Stimulated activated CD4-positive, alpha-beta T cell treated with anti-CD3 and anti-CD28 coated beads, Interleukin-15, amount 100 ng/mL, for 1 hour (primary cell): ENCODE measurements at regions not wholly inside any gene's neighbourhood (a gene's known extent, or its start where the extent isn't known, plus 50 kb on each side); places are given as distances from the start of the nearest gene placed in this dataset.

Source experiments
- DNase-seq, 2 donors: peaks; one replicate each; pipeline ENCODE4 v3.0.0-alpha.2; 2020; ENCODE audit warnings: low read depth in 1 of 2, low spot score in 1 of 2

- no peak for DNase-seq
Measured at GRCh38 chr12:60123557-60123956, 527.7 kb downstream of the SLC16A7 start.

- no peak for DNase-seq
Measured at GRCh38 chr12:60137513-60137912, 541.7 kb downstream of the SLC16A7 start.

GRCh38 chr12:60138526-60138925 is 542.7 kb downstream of the SLC16A7 start:
- no peak for DNase-seq

DNA sequence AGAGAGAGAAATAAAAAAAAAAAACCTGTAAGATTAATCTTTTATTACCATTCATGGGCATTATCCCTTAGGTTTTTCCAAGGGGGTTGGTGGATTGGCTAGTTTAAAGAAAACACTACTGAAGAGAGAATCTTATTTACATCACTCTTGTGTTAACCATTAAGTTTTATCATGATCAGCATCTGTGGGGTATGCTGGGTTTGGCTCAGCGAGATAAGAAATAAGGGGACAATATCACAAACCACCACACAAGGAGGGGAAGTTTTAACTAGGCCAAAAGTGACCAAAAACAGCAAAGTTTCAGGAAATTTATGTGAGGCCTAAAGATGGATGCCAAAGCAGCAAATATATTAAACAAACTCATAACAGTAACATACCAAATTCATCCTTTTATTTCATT is 548.6 kb downstream of the SLC16A7 start:
- no peak for DNase-seq

DNA sequence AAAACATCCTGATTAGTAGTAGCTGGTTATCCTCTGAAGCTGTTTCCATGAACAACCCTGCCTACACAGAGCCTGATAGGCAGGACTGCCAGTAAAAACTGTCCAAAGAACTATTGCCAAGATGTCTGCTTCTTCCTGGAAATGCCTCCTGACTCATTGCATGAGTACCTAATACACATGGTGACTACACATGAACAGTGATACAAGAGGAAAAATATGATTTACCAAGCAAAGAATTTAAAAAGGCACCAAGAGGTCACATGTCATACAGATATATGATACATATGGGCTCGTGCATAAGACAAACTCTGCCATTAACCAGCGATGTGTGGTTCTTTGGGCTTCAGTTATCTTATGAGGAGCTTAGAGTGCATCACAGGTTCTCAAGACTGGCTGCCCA is 552.3 kb downstream of the SLC16A7 start:
- no peak for DNase-seq

DNA sequence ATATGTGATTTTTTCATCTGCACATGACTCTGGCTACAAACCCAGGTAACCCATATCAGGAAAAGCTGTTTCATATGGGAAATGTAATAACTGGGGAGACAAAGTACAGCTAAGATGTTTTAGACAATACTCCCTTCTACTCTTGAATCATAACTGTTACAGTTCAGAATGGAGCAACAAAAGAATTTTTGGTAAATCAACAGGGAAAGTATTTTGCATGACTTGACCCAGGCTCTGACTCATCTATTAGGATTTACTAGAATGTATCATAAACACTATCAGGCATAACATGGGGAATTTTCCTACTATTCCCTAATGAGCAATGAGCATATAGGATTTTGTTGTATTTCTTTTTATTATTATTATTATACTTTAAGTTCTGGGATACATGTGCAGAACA is 553.0 kb downstream of the SLC16A7 start:
- DNase-seq: no peak

DNA sequence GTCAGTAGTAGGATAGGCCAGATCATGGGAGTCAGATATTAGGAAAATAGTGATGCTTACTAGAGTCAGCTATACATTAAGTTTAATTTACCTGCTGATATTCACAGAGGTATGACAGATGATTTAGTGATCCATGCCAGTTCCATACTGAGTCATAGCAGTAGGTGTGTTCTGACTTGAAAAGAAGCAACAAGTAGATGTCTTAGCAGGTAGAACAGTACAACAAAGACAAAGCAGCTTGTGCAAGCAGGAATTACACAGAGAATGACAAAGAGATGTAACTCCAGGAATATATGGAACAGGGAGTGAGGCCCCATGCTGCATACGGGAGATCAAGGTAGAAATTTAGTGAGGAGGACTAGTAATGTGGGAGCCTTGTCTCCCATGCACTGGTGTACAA is 556.9 kb downstream of the SLC16A7 start:
- DNase-seq: no peak

- DNase-seq: no peak
Measured at GRCh38 chr12:60159761-60160160, 563.9 kb downstream of the SLC16A7 start.

- DNase-seq: no peak
Measured at GRCh38 chr12:60162988-60163720, 567.3 kb downstream of the SLC16A7 start.

DNA sequence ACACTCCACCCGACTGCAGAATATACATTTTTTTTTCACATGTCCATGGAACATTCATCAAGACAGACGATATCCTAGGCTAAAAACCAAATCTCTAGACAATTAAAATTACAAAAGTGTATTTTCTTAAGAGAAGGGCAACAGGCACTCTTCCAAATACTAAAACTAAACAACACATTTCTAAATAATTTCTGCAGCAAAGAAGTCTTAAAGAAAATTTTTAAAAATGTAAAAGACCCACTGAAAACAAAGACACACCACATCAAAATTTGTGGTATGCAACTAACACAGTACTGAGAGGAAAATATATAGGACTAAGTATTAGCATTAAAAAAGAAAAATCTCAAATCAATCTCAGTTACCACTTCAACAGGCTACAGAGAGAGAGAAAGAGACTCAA is 570.0 kb downstream of the SLC16A7 start:
- DNase-seq: no peak

DNA sequence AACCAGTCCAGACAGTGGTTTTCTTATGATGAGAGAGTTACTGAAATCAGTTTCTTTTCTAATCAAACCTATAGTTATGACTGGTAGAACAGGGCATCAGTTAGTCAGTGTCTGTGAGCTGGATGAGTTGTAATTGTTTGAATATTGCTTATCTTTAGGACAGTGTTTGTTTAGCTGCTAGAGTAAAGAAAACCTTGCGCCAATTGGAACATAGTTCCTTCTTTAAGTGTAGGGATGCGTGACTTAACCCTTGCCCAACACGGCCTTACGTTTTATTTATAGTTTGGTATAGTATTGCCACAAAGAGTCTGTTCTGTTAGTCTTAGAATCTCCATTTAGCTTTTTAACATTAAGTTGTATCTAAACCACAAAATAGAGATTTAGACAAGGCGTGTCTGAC is 572.6 kb downstream of the SLC16A7 start:
- DNase-seq: no peak

GRCh38 chr12:60169904-60170303 is 574.1 kb downstream of the SLC16A7 start:
- no peak for DNase-seq

DNA sequence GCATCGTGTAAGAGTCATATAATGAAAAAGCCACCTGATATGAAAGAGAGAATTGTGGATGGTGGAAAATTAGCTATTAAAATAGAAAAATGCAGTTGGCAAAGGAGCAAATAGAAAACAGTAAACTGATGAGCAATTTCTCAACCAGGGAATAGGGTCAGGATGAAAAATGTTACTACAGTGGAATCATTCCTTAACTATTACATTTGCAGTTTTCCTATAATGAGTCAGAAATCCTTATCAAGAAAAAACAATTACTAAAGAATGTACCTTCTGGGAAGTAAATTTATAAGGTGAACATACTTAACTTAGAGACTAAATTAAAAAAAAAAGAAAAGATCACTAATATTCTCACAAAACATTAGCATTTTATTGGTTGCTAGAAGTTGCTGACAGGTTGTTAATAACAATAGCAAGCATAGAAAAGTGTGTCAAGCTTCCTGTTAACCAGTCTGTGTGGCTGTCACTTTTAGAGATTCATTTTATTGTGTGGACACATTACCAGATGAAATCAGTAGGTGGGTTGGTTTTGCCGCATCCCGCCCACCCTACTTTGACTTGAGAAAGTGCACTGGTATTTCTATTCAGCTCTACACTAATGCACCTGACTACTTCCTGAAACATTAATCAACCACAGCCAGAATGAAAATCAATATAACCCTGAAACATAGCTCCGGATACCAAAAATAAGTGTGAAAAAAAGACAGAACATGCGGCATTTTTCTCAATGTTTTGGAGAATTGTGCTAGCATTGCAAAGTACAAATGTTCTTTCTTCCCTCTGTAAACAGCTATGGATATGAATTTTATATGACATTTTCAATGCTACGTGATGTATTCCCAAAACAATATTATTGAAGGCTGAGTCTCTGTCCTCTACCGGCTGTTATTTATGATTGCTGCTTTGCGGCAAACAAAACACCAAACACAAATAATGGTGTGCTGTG is 576.7 kb downstream of the SLC16A7 start:
- DNase-seq: no peak

GRCh38 chr12:60173224-60174170 is 577.7 kb downstream of the SLC16A7 start:
- DNase-seq: no peak

GRCh38 chr12:60174476-60174875 is 578.6 kb downstream of the SLC16A7 start:
- no peak for DNase-seq

- DNase-seq: no peak
Measured at GRCh38 chr12:60174941-60175340, 579.1 kb downstream of the SLC16A7 start.

DNA sequence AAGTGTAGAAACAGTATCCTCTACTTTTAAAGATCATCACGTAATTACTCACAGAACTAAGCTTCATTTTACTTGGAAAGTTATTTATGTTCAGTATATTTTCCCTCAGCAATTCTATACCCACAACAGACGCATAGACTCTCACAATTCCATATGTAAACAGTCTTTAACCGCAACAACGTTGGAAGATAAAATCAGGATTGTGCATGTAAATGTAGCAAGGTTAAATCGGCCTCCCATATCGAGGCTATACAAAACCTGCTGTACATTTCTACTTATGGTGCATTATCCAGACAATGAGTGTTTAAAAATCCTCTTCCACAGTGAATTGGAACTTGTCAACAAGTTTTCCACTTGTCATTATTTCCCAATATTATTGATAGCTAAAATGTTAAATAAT is 581.1 kb downstream of the SLC16A7 start:
- DNase-seq: no peak

DNA sequence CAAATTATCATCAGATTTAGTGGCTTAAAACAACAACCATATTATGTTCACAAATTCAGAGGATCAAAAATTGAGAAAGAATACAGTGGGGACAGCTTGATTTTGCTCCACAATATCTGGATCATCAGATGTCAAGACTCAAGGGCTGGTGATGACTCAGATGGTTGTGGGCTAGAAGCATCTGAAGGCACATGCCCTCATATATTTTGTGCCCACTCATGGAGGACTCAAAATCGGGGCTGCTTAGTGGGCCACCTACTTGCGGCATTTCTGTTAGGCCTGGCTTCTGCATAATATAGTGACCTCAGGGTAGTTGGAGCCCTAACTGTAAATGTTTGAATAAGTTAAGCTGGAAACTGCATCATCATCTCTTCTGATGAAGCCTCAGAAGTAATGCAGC is 584.5 kb downstream of the SLC16A7 start:
- DNase-seq: no peak

DNA sequence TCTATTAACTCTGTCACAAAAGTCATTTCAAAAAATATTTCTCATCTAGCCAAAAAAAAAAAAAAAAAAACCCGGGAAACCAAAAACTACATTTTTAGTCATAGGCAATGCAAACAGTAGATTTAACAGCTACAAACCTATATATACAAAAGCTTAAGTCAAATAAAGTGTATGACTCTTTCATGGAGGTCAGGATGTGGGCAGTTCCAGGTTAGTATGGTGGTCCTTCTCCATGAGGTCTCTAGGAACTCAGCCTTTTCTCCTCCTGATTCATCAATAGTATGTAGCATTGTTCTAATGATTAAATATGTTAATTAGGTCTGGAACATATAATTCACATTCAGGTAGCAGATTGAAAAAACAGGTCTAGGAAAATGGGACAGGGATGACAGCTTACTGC is 586.5 kb downstream of the SLC16A7 start:
- DNase-seq: no peak

DNA sequence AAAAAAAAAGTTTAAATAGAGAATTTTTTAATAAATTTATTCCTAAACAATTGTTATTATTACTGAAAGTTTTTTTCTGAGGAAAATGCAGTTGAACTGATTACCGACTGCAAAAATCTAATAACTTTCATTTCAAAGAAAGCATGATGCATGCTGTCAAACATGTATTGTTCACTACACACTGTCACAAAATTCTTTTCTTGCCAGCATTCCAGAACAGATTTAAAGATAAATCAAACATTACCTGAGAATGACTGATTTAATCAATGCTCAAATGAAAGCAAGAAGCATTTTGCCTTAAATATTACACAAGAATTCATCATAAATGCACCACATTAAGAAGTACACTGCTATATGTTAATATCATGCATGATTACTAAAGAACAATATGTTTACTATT is 588.3 kb downstream of the SLC16A7 start:
- no peak for DNase-seq

- DNase-seq: no peak
Measured at GRCh38 chr12:60185060-60185459, 589.2 kb downstream of the SLC16A7 start.
